GM19397 (cell line): ENCODE measurements at regions not wholly inside any gene's neighbourhood (a gene's known extent, or its start where the extent isn't known, plus 50 kb on each side); places are given as distances from the start of the nearest gene placed in this dataset.
"Not testable (repeated sequence)": the region's sequence is repeated elsewhere in the genome, so short reads cannot be mapped to it uniquely, and the experiment has no call there.

Source experiments
- ATAC-seq: cut with Tn5 transposase; IDR thresholded peaks from one replicate; pipeline ENCODE4 v1.9.1; 2021; ENCODE audit warnings: mild to moderate bottlenecking, moderate library complexity; ENCODE audit not compliant: unreplicated experiment

DNA sequence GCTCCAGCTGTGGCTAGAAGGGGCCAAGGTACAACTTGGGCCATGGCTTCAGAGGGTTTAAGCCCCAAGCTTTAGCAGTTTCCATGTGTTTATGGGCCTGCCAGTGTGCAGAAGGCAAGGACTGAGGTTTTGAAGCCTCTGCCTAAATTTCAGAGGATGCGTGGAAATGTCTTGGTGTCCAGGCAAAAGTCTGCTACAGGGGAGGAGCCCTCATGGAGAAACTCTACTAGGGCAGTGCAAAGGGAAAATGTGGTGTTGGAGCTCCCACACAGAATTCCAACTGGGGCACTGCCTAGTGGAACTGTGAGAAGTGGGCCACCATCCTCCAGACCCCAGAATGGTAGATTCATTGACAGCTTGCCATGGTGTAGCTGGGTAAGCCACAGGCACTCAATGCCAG is 527.2 kb upstream of the RORB start:
- ATAC-seq, result no peak

DNA sequence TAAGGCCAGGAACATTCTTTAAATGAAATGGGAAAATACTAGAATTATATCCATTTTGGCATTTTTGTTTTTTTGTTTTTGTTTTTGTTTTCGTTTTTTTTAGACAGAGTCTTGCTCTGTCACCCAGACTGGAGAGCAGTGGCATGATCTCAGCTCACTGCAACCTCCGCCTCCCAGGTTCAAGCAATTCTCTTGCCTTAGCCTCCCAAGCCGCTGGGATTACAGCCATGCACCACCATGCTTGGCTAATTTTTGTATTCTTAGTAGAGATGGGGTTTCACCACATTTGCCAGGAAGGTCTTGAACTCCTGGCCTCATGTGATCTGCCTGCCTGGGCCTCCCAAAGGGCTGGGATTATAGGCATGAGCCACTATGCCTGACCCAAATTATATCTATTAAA is 520.7 kb upstream of the RORB start:
- not testable (repeated sequence) for ATAC-seq

DNA sequence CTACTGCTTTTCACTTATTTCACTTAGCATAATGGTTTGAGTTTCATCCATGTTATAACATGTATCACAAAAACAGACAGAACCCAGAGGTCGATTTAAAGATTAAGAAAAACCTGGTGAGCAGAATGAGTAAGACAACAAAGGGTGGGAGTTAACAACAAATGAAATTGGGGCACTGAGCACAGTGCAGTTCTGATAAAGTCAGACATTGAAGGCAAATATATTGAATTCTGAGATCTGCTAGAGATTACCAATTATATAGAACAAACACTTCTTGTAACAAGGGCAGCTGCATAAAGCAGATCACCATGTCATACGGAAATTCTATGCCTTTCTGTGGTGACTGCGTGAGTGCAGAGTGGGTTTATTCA is 517.3 kb upstream of the RORB start:
- ATAC-seq, result no peak

DNA sequence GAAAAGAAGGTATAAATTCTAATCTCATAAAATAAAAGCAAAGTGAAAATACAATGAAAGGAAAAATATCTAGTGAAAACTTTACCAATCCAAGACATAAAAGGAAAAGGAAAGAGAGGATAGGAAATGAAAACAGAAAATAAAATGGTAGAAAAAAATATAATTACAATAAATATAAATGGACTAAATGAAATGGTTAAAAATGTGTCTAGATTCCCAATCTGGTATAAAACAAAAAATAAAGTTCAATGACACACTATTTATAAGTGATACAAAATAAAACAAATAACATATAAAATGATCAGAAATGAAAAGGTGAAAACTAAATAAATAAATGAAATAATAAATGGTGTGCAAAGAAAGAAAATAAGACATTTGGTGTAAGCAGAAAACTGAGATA is 516.4 kb upstream of the RORB start:
- no peak for ATAC-seq

DNA sequence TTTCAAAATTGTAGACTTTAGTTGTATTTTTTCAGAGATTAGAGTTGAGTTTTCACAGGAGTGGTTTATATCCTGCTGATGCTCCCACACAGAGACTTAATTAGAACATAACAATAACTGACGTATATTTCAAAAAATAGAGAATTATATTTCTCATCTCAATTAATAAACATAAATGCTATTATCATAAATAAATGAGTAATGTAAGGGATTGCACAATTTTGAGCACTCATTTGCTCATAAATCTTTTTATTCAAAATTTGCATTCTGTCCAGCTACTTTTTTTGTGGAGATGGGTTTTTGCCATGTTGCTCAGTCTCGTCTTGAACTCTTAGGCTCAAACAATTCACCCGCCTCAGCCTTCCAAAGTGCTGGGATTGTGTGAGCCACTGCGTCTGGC is 515.7 kb upstream of the RORB start:
- no peak for ATAC-seq

DNA sequence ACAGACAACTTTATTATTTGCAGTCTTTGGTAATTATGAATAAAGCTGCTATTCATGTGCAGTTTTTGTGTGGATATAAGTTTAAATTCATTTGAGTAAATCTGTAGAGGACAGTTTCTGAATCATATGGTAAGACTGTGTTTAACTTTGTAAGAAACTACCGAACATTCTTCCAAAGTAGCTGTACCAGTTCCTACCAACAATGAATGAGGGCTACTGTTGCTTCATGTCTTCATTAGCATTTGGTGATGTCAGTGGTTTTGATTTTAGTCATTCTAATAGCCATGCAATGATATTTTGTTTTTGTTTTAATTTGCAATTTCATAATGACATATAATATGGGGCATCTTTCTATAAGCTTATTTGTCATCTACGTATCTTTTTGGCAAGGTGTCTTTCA is 501.3 kb upstream of the RORB start:
- no peak for ATAC-seq

DNA sequence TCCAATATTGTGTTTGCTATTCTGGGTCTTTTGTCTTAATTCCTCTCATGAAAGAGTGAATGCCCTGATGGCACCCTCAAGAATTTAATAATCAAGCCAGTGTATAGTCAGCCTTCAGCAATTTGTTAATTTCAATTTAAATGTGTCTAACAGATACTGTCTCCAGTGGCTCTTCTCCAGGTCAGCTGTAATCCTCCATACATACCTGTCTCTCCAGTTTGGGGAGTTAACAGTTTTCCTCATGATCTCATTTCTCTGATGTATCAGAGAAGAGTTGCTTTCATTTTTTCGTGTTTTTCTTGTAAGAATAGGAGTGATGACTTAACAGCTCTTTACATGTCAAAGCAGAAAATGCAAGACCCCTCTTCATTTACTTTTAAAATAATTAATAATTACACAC is 500.3 kb upstream of the RORB start:
- no peak for ATAC-seq

DNA sequence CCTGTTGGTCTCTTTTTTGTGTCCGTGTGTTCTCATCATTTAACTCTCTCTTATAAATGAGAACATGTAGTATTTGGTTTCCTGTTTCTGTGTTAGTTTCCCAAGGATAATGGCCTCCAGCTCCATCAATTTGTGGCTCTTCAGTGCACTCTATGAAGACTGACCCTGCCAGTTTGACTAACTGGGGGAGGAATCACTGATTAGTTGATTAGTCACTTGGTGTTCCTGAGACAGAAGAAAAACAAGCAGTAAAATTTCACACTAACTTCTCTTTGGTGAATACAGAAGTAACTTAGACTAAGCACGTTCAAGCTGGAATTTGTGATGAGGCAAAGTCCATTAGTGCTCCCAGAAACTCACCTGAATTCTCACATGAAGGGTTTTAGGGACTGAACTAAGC is 495.8 kb upstream of the RORB start:
- ATAC-seq, result no peak

DNA sequence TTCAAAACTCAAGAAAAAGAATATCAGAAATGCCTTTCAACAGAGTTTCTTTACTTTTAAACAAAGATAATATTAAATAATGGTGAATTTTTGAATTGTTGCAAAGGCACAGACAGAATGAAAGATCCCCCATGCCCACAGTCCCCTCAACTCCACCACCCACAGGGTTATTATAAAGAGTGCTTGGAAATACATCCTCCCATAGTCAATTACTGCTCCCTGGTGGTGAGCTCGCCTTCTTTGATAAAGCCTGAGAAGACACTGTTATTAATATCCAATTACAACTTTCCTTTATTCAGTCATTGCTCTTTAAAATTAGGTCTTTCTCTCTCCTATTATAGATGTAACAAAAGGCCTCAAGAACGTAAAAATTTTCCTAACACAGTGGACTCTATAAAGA is 490.2 kb upstream of the RORB start:
- no peak for ATAC-seq

DNA sequence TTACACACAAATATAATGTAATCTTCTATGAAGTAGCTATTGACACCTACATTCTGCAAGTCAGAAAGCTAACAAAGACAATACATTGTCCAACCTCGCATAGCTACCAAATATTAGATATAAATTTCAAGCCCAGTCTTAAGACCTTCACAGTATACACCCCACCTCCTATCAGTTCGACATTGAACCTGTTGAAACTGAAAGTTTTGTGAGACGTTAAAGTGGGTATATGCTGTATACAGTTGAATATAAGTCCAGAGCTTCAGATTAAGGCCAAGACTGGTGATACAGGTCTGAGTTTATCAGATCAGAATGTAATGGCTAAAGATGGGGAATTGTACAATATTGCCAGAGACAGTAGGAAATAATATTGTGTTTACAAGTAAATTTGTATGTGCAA is 489.3 kb upstream of the RORB start:
- ATAC-seq, result no peak

DNA sequence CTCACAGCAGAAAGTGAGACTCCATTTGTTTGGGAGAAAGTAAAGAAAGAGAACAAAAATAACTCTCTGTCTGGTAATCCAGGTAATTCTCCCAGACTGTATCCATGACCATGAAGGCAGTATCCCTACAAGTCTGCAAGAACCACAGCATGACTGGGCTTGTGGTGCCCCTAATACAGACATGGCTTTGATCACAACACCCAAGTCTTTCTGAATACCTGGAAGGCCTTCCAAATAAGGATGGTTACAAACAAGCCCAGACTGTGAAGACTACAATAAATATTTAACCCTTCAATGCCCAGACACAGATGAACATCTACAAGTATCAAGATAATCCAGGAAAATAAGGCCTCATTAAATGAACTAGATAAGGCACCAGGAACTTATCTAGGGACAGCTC is 481.1 kb upstream of the RORB start:
- no peak for ATAC-seq

DNA sequence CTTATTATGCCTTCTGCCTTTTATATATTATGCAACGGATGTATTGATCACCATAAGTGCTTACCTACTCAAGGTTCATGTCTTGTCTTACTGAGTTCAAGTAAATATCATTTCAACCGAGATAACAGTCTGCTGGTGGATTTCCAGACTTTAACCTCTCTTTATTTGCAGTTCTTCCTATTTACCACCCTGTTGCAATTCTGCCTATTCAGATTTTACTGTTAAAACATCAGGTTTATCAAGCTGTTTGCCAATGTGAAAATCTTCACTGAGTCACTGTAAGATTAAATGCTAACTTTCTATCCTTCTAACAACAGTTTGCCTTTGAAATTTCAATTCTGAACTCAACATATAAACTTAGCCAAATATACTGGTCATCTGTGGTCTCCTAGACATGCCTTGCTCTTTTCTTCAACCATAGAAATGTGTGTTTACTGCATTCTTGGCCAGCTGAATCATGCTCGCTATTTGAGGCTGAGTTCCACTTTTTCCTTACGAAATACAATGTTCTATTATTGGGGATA is 471.7 kb upstream of the RORB start:
- ATAC-seq, result no peak

DNA sequence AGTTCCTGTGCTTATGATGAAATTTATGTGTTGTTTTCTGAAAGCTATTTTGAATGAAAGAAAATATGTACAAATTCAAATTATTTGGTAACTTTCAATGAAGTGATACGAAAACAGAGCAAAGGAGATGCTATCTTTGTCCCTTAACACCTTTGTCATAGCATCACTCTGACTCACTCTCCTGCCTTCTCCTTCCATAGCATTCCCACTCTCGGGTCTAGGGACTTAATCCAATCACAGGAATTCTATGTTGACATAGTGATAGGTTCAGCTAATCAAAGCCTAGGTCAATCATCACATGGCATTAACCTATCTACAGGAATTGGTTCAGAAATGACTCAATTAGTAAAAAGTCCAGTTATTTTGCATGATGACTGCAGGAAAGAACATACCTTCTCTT is 464.7 kb upstream of the RORB start:
- ATAC-seq, result no peak

DNA sequence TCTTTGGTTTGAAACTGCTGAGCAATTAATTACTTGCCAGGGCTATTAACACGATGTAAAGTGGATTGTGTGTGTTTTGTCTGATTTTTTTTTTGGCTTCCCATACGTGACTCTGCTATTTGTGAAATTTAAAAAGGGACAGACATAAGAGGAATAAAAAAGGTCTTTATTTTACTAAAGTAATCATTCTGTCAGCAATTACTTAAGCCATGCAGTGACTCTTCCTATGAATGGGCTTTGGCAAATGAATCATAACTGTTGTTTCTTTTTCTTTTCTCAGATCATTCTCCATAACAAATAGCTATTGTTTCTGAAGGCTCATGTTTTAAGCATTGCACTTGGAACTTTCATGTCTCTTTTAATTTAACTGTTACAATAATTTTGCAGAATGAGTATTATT is 461.3 kb upstream of the RORB start:
- ATAC-seq, result no peak

DNA sequence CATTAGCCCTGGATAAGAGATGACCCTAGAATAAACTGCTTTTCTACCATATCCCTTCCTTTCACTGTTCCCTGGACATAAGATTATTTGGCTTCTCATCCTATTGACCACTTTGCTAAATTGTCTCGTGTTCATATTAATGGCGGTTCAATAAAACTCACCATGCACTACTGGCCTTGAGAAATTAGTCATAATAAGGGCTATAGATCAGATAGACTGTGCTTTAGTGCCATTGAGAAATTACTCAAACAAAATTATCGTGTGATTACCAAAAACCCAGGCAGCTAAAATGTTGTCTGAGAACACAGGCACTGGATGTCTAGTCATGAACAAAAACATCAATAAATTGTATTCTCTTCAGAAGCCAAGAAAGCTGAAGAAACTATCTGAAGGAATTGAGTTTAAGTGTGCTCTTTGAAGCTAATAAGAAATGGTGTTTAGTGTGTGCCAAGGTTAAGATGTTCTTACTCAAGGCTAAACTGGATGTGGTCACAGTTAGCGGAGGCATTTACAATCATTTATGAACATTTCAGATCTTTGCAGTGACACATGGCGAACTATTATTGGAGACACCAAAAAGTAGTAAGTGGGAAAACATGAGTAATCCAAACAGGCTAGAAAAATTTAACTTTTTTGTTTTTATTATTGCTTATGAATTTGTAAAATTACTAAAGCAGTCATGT is 460.4 kb upstream of the RORB start:
- ATAC-seq, result no peak

DNA sequence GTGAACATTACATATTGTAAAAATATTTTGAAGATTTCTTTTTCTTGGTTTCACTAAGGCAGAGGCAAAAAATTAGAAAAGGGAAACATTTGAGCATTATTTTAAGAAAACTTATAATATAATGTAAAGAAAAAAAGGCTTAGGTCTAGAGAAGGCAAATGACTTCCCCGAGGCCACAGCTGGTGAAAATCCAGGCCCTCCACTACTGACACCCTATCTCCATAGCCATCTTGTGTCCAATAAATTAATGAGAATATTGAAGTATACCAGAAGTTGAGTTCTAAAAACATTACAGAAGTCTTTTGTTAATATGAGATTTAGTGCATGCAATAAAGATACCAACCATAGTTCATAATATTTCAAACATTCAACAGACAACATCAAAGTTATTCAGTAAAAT is 459.9 kb upstream of the RORB start:
- no peak for ATAC-seq

DNA sequence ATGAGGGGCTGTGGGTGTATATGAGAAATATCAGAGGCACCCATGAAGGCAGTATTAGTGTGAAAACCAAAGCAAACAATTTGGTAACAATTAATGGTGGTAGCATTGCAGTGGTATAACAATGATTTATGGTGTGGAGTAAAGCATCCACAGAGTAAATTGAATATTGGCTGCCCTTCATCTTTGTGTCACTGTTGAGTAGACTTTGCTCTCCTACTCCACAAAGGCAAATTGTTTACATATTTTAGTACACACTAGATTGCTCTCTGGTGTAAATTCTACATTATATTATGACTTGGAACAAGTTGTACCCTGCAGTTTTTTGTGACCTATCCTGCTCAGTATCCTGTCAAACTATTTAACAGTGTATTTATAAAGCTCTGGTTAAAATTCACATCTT is 455.5 kb upstream of the RORB start:
- no peak for ATAC-seq

DNA sequence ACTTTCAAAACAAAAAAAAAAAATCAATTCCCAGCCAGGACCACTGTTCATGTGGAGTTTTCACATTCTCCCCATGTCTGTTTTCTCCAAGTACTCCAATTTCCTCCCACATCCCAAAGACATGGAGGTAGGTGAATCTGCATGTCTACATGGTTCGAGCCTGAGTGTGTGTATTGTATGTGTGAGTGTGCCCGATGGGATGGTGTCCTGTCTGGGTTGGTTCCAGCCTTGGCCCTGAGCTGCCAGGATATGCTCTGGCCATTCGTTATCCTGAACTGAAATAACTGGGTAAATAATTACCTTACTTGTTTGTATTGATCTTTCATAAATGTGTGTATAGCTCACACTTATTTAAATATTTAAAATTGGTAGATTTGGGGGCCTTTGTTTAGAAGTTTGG is 452.3 kb upstream of the RORB start:
- no peak for ATAC-seq

DNA sequence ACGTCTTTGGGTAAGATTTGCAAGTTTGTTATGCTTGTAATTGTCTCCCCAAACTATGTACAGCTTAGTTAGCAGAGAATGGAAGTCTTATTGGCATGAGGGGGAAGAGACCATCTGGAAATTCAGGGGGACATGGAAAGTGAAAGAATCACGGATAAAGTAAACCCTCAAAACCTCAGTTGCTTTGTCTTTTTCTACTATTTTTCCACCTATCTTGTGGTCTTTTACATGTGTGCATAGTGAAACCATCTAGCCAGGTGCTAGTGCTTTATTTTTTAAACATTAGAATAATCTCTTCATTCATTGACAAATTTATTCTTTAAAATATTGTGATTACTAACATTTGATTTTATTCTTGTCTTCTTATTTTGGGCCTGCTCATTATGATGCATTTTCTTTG is 441.1 kb upstream of the RORB start:
- ATAC-seq, result no peak

DNA sequence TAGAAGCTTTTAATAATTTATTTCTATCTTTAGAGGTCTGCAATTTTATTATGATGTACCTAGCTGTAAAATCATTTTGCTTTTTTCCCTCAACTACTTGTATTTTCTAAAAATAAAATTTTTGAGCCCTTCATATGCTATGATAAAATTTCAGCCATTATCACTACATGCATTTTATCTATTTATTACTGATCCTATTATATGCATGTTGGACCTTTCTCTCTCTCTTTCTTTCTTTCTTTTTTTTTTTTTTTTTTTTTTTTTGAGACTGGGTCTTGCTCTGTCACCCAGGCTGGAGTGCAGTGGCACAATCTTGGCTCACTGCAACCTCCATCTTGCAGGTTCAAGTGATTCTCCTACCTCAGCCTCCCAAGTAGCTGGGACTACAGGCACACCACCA is 440.1 kb upstream of the RORB start:
- ATAC-seq, result not testable (repeated sequence)

DNA sequence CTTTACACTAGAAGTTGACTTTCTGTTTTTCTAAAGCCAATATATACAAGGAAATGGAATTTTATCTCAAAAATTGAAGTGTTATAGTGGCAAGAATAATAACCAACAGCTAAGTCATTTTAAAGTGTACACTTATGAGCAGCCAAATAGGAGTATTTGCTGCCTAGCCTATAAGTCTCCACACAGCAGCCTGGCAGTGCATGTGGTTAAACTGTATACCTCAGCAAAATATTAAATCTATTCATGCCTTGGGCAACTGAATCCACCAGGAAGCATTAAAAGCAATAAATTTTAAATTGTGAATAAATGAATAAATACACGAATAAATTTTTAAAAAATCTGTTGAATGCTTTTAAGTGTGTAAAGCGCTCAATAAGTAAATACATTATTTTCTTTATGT is 432.4 kb upstream of the RORB start:
- no peak for ATAC-seq

DNA sequence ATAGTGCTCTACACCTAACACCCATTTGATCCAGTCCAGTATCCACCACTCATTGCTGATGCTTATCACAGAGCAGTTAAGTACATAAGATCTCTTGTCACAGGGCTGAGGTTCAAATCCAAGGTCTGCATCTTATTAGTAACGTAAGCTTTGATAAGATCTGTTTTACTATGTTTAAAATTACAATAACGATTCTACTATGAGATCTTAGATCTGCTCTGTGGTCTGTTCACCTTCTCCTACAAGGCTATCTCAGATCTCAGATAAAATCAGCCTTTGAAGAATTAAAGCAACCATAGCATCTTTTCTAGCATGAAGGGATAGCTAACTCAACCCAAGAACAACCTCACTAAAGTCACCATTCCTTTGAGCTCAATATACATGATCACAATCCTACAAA is 431.0 kb upstream of the RORB start:
- ATAC-seq, result no peak

DNA sequence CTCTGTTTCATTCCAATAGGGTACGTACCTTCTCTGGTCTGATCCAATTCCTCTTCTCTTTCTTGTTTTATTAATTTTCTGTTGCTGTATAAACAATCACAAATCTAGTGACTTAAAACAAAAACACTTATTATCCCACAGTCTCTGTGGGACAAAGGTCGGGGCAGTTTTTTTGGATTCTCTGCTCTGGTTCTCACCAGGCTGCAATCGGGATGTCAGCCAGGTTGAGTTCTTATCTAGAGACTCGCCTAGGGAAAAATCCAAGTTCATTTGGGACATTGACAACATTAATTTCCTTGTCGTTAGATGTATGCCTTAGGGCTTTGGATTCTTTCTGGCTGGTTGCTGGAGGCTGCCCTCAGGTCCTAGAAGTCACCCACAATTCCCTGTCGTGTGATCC is 430.5 kb upstream of the RORB start:
- no peak for ATAC-seq
